ENCODE measurements at regions not wholly inside any gene's neighbourhood (a gene's known extent, or its start where the extent isn't known, plus 50 kb on each side); places are given as distances from the start of the nearest gene placed in this dataset.

DNA sequence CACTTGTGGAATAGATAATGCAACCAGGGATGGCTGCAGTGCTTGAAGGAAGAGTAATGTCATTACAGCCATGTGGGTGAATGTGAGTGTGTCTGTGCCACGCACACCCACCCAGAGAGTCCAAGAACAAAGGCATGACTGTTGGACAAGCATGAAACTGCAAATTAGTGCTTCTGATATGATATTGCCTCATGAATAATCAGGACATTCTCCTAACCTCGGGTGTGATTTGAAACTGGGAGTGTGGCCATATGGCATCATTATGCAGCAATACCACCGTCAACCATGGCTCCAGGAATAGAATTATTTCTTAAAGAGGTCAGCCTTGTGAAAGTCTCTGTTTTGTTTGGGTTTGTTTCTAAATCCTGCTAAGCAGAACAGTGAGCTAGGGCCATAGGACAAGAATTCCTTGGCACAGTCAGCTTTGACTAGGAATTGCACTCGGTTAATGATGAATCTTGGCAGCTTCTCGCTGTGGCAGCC, 678.0 kb upstream of the RAB6C start:
- TF ChIP-seq, protein P1, sequence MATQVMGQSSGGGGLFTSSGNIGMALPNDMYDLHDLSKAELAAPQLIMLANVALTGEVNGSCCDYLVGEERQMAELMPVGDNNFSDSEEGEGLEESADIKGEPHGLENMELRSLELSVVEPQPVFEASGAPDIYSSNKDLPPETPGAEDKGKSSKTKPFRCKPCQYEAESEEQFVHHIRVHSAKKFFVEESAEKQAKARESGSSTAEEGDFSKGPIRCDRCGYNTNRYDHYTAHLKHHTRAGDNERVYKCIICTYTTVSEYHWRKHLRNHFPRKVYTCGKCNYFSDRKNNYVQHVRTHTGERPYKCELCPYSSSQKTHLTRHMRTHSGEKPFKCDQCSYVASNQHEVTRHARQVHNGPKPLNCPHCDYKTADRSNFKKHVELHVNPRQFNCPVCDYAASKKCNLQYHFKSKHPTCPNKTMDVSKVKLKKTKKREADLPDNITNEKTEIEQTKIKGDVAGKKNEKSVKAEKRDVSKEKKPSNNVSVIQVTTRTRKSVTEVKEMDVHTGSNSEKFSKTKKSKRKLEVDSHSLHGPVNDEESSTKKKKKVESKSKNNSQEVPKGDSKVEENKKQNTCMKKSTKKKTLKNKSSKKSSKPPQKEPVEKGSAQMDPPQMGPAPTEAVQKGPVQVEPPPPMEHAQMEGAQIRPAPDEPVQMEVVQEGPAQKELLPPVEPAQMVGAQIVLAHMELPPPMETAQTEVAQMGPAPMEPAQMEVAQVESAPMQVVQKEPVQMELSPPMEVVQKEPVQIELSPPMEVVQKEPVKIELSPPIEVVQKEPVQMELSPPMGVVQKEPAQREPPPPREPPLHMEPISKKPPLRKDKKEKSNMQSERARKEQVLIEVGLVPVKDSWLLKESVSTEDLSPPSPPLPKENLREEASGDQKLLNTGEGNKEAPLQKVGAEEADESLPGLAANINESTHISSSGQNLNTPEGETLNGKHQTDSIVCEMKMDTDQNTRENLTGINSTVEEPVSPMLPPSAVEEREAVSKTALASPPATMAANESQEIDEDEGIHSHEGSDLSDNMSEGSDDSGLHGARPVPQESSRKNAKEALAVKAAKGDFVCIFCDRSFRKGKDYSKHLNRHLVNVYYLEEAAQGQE (IDR thresholded peaks at IDR 0.05): no peak
- TF ChIP-seq RXRA (IDR thresholded peaks at IDR 0.05): no peak
- TF ChIP-seq NR2F2 (IDR thresholded peaks at IDR 0.05): no peak
- no peak for TF ChIP-seq RAD21 (IDR thresholded peaks at IDR 0.05)
- H3K4me1 ChIP-seq (ENCODE audit: control insufficient read depth in 4 of 4, insufficient read depth in 4 of 4, low read length in 3 of 4): no peaks in the 10 kb centered on the region
- peaks cover 0 to 2% (median under 1%) of the 10 kb centered on the region in 4 donors for H3K9me3 ChIP-seq (ENCODE audit: control insufficient read depth in 4 of 4, low read length in 3 of 4)
- H3K9ac ChIP-seq (ENCODE audit: low read depth in 1 of 2, low read length in 2 of 2): no peak overlapping the region
- no peak overlapping the region for H3K4me3 ChIP-seq (ENCODE audit: low read depth in 1 of 3, low read length in 3 of 3)
- WGBS: 56% methylated on average over 5 of the region's 5 CpGs
- peaks cover 0 to 2% (median 1%) of the 10 kb centered on the region in 4 donors for H3K27me3 ChIP-seq (ENCODE audit: control insufficient read depth in 4 of 4, insufficient read depth in 4 of 4, low read length in 3 of 4)
- H3K27ac ChIP-seq (ENCODE audit: low read depth in 1 of 2, low read length in 2 of 2): no peak overlapping the region
- DNase-seq (ENCODE audit: low spot score): no peak
- no peaks in the 10 kb centered on the region for H3K36me3 ChIP-seq (ENCODE audit: control insufficient read depth in 4 of 4, insufficient read depth in 3 of 4, low read depth in 1 of 4, low read length in 3 of 4)

DNA sequence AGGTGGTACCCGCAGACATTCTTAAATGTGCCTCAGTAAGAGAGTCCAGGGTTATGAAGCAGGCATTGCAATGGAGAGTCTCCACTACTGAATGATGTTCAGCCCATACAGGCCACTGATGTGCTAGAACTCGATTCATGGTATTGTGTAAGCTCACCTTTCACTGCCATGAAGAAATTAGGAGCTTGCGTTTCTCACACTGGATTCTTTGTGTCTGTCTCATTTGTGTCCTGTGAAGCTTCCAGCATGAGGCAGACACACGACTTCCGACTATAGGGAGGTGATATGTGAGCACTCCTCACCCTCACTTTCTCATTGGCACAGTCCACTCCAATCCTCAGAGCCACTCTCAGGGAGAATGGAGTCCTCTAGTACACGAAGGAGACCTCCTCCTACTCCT, 677.4 kb upstream of the RAB6C start:
- no peak overlapping the region for H3K27ac ChIP-seq (ENCODE audit: low read depth in 1 of 2, low read length in 2 of 2)
- DNase-seq (ENCODE audit: low spot score): no peak
- WGBS: 69% methylated on average over 6 of the region's 6 CpGs
- H3K36me3 ChIP-seq (ENCODE audit: control insufficient read depth in 4 of 4, insufficient read depth in 3 of 4, low read depth in 1 of 4, low read length in 3 of 4): no peaks in the 10 kb centered on the region
- H3K9me3 ChIP-seq (ENCODE audit: control insufficient read depth in 4 of 4, low read length in 3 of 4): peaks cover 0 to 2% (median under 1%) of the 10 kb centered on the region in 4 donors
- H3K4me3 ChIP-seq (ENCODE audit: low read depth in 1 of 3, low read length in 3 of 3): no peak overlapping the region
- H3K4me1 ChIP-seq (ENCODE audit: control insufficient read depth in 4 of 4, insufficient read depth in 4 of 4, low read length in 3 of 4): no peaks in the 10 kb centered on the region
- no peak overlapping the region for H3K9ac ChIP-seq (ENCODE audit: low read depth in 1 of 2, low read length in 2 of 2)
- TF ChIP-seq RXRA (IDR thresholded peaks at IDR 0.05) (no peak), NR2F2 (IDR thresholded peaks at IDR 0.05) (no peak), TAF1 (conservative IDR thresholded peaks at IDR 0.05) (no peak), JUND (IDR thresholded peaks at IDR 0.05) (no peak), HNF4A (conservative IDR thresholded peaks at IDR 0.05) (no peak), EGR1 (IDR thresholded peaks at IDR 0.05; ENCODE audit: low read depth in 2 of 2) (no peak), FOXA1 (IDR thresholded peaks at IDR 0.05) (no peak)
- TF ChIP-seq, protein P2, sequence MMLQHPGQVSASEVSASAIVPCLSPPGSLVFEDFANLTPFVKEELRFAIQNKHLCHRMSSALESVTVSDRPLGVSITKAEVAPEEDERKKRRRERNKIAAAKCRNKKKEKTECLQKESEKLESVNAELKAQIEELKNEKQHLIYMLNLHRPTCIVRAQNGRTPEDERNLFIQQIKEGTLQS (IDR thresholded peaks at IDR 0.05): no peak
- TF ChIP-seq, protein P3, sequence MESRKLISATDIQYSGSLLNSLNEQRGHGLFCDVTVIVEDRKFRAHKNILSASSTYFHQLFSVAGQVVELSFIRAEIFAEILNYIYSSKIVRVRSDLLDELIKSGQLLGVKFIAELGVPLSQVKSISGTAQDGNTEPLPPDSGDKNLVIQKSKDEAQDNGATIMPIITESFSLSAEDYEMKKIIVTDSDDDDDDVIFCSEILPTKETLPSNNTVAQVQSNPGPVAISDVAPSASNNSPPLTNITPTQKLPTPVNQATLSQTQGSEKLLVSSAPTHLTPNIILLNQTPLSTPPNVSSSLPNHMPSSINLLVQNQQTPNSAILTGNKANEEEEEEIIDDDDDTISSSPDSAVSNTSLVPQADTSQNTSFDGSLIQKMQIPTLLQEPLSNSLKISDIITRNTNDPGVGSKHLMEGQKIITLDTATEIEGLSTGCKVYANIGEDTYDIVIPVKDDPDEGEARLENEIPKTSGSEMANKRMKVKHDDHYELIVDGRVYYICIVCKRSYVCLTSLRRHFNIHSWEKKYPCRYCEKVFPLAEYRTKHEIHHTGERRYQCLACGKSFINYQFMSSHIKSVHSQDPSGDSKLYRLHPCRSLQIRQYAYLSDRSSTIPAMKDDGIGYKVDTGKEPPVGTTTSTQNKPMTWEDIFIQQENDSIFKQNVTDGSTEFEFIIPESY (IDR thresholded peaks at IDR 0.05): no peak
- TF ChIP-seq, protein P4, sequence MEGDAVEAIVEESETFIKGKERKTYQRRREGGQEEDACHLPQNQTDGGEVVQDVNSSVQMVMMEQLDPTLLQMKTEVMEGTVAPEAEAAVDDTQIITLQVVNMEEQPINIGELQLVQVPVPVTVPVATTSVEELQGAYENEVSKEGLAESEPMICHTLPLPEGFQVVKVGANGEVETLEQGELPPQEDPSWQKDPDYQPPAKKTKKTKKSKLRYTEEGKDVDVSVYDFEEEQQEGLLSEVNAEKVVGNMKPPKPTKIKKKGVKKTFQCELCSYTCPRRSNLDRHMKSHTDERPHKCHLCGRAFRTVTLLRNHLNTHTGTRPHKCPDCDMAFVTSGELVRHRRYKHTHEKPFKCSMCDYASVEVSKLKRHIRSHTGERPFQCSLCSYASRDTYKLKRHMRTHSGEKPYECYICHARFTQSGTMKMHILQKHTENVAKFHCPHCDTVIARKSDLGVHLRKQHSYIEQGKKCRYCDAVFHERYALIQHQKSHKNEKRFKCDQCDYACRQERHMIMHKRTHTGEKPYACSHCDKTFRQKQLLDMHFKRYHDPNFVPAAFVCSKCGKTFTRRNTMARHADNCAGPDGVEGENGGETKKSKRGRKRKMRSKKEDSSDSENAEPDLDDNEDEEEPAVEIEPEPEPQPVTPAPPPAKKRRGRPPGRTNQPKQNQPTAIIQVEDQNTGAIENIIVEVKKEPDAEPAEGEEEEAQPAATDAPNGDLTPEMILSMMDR (IDR thresholded peaks at IDR 0.05; ENCODE audit: low read depth, low read length, missing input control): no peak
- H3K27me3 ChIP-seq (ENCODE audit: control insufficient read depth in 4 of 4, insufficient read depth in 4 of 4, low read length in 3 of 4): peaks cover 0 to 2% (median 1%) of the 10 kb centered on the region in 4 donors

Data from liver (tissue), 8 donors.